Prostate gland (tissue), 2 donors: ENCODE measurements at regions not wholly inside any gene's neighbourhood (a gene's known extent, or its start where the extent isn't known, plus 50 kb on each side); places are given as distances from the start of the nearest gene placed in this dataset.

Experiments
- DNase-seq: peaks from one replicate; pipeline ENCODE4 v3.0.0-alpha.2; 2019; ENCODE audit warnings: low spot score
- H3K27ac ChIP-seq, 2 donors: fragments of 200-600 bp; sonication (generic); 2 replicates each; pipeline ENCODE4 v1.5.1; 2017 to 2019
- H3K27me3 ChIP-seq: fragments of 200-600 bp; sonication (generic); replicated peaks from 2 replicates; pipeline ENCODE4 v1.5.1; 2019; ENCODE audit not compliant: insufficient read depth
- H3K36me3 ChIP-seq, 2 donors: fragments of 200-600 bp; sonication (generic); 1 replicate in 1 of 2; 2 replicates in 1 of 2; pipeline versions ENCODE4 v1.5.1 to v1.8.1; 2017 to 2019
- H3K4me1 ChIP-seq: fragments of 200-600 bp; sonication (generic); replicated peaks from 2 replicates; pipeline ENCODE4 v1.5.1; 2019
- H3K4me3 ChIP-seq, 2 donors: fragments of 200-600 bp; sonication (generic); 2 replicates each; pipeline ENCODE4 v1.5.1; 2017 to 2019
- H3K9me3 ChIP-seq: fragments of 200-600 bp; sonication (generic); 2 replicates; pipeline ENCODE4 v1.5.1; 2017
- POLR2A ChIP-seq: fragments of 450-650 bp; IDR thresholded peaks from one replicate; pipeline ENCODE4 v1.6.1; 2016; ENCODE audit warnings: antibody characterized with exemption, mild to moderate bottlenecking
- POLR2AphosphoS5 ChIP-seq: sonication (generic); formaldehyde crosslinking; IDR thresholded peaks from one replicate; pipeline ENCODE4 v1.6.1; 2017; ENCODE audit warnings: antibody characterized with exemption
- WGBS: methylation state at CpG from one replicate; pipeline ENCODE4 v1.1.5; 2018; 5-methylcytosine and 5-hydroxymethylcytosine counted together
- intact Hi-C: fragments of 100-400 bp; cut with DNase I; formaldehyde crosslinking; loops from one replicate; pipeline ENCODE4 v1.14.2; 2022
- TF ChIP-seq, protein P1 (sequence below), 4 experiments: fragments of 200-600 bp in 2 of 4; fragments of 450-650 bp in 2 of 4; sonication (generic) in 2 of 4; IDR thresholded peaks; 1 replicate in 3 of 4; 2 replicates in 1 of 4; pipeline ENCODE4 v1.5.1; 2016 to 2019; ENCODE audit warnings: antibody characterized with exemption in 4 of 4, mild to moderate bottlenecking in 2 of 4, moderate library complexity in 2 of 4

DNA sequence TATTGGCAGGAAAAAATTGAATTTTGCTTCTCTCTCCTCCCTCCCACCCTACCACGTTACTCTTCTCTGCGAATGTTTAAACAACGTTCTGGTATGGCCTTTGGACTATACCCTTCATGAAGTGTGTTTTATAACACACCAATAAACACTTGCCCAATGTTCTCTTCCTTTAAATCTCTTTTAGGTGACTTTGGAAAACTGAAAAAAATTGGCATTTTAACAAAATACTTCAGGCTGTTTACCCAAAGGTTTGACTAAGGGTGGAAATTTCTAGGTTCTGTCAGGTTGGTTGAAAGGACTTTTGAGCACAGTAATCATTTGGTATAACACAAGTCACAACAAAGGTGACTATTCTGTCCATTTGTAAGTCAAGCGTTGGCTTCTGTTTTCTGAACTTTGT is 446.8 kb downstream of the AEBP2 start:
- no peaks in the 10 kb centered on the region for H3K9me3 ChIP-seq
- TF ChIP-seq, protein P1, sequence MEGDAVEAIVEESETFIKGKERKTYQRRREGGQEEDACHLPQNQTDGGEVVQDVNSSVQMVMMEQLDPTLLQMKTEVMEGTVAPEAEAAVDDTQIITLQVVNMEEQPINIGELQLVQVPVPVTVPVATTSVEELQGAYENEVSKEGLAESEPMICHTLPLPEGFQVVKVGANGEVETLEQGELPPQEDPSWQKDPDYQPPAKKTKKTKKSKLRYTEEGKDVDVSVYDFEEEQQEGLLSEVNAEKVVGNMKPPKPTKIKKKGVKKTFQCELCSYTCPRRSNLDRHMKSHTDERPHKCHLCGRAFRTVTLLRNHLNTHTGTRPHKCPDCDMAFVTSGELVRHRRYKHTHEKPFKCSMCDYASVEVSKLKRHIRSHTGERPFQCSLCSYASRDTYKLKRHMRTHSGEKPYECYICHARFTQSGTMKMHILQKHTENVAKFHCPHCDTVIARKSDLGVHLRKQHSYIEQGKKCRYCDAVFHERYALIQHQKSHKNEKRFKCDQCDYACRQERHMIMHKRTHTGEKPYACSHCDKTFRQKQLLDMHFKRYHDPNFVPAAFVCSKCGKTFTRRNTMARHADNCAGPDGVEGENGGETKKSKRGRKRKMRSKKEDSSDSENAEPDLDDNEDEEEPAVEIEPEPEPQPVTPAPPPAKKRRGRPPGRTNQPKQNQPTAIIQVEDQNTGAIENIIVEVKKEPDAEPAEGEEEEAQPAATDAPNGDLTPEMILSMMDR (IDR thresholded peaks at IDR 0.05) = no peak
- TF ChIP-seq POLR2AphosphoS5 = no peak
- TF ChIP-seq POLR2A = no peak
- no peaks in the 10 kb centered on the region for H3K27me3 ChIP-seq
- no peak overlapping the region for H3K27ac ChIP-seq
- intact Hi-C loops = no loop called here
- H3K4me3 ChIP-seq = no peak overlapping the region
- H3K4me1 ChIP-seq = peaks cover 3% of the 10 kb centered on the region
- no peaks in the 10 kb centered on the region for H3K36me3 ChIP-seq
- WGBS = 54% methylated on average over 4 of the region's 4 CpGs
- no peak for DNase-seq

DNA sequence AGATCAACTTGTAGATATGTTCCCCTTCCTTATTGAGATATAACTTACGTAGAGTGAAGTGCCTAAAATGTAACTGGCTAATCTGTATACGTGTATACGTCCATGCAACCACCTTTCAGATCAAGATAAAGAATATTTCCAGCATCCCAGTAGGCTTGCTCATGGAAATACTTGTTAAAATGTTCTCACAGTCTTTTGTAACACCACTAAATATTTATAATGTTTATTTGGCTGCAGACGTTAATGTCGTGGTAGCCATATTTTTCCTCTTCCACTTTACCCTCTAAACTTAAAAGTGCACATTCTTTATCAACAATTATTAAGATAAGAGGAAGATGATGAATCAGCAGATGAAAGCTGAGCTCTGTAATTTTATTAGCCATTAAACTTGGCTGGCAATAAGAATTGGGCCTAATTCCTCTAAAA is 447.4 kb downstream of the AEBP2 start:
- H3K36me3 ChIP-seq = no peaks in the 10 kb centered on the region
- no peak overlapping the region for H3K4me3 ChIP-seq
- peaks cover 3% of the 10 kb centered on the region for H3K4me1 ChIP-seq
- TF ChIP-seq, protein P1 (IDR thresholded peaks at IDR 0.05) = no peak
- no peak for TF ChIP-seq POLR2A
- TF ChIP-seq POLR2AphosphoS5 = no peak
- H3K9me3 ChIP-seq = no peaks in the 10 kb centered on the region
- H3K27ac ChIP-seq = no peak overlapping the region
- WGBS = 30% methylated on average over 5 of the region's 5 CpGs
- no peaks in the 10 kb centered on the region for H3K27me3 ChIP-seq
- intact Hi-C loops = no loop called here
- no peak for DNase-seq

- no peak for DNase-seq
- intact Hi-C loops = no loop called here
- H3K4me1 ChIP-seq = no peaks in the 10 kb centered on the region
These were observed 450.7 kb downstream of the AEBP2 start for GRCh38 chr12:19890024-19890423.

DNA sequence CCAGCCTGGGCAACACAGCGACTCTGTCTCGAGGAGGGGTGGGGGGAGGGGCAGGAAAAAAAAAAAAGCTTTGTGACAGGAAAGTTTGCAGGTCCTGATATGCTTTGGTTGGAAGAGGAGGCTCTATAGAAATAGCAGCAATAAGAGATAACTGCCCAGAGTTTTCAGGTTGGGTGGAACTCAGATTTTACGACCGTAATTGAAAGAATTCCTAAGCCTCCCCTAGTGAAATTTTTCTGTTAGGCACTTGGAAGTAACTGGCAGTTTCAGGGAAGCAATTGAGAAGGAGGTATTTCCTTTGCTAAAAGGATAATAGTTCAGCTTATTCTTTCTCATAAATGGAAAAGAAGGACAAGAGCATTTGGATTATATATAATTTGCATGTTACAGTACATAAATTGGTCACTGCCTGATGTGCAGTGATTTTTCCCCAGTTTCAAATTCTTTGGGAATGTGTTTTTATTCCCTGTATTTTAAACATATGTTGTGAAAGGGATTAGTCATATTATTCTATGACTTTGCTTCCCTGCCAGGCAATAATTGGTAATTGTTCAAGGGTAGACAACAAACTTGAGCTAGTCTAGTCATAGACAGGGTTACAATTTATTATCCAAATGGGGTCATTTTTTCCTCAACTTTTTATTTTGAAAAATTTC is 452.8 kb downstream of the AEBP2 start:
- H3K9me3 ChIP-seq = no peaks in the 10 kb centered on the region
- intact Hi-C loops = no loop called here
- H3K27ac ChIP-seq = no peak overlapping the region
- no peaks in the 10 kb centered on the region for H3K27me3 ChIP-seq
- H3K36me3 ChIP-seq = no peaks in the 10 kb centered on the region
- TF ChIP-seq POLR2A (no peak), POLR2AphosphoS5 (no peak)
- TF ChIP-seq, protein P1 (IDR thresholded peaks at IDR 0.05) = no peak
- 42% methylated on average over 4 of the region's 4 CpGs for WGBS
- no peak for DNase-seq
- H3K4me3 ChIP-seq = no peak overlapping the region
- no peaks in the 10 kb centered on the region for H3K4me1 ChIP-seq

More at GRCh38 chr12:19890024-19890423, 450.7 kb downstream of the AEBP2 start:
- no peaks in the 10 kb centered on the region for H3K9me3 ChIP-seq
- H3K36me3 ChIP-seq = no peaks in the 10 kb centered on the region
- no peak overlapping the region for H3K27ac ChIP-seq
- TF ChIP-seq POLR2AphosphoS5 (no peak), POLR2A (no peak)
- TF ChIP-seq, protein P1 (IDR thresholded peaks at IDR 0.05) = no peak
- no peaks in the 10 kb centered on the region for H3K27me3 ChIP-seq
- no peak overlapping the region for H3K4me3 ChIP-seq

DNA sequence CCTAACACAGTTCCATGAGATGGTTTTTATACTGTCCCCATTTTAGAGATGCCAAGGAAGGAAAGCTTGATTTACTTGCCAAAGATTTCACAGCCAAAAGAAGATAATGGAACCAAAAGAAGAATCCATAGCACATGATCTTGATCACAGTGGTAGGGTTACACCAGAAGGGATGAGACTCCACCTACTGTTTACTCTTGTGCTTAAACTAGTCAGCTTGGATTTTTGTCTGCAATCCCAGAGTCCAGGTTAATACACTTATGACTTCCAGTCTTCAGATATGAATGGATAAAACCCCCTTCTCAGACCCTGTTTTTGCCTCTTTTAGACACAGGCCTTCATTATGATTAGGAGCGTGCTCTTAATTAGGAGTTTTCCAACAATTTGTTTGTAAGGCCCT is 454.2 kb downstream of the AEBP2 start:
- Histone ChIP-seq H3K27ac (no peak overlapping the region), H3K27me3 (no peaks in the 10 kb centered on the region), H3K9me3 (no peaks in the 10 kb centered on the region), H3K36me3 (no peaks in the 10 kb centered on the region), H3K4me1 (no peaks in the 10 kb centered on the region), H3K4me3 (no peak overlapping the region)
- no peak for TF ChIP-seq POLR2A
- TF ChIP-seq, protein P1 (IDR thresholded peaks at IDR 0.05) = peak in 1 of 4 experiments; percentile 7
- 97% methylated on average over 1 of the region's 1 CpG for WGBS
- DNase-seq = no peak
- intact Hi-C loops = no loop called here
